Psoas muscle (tissue), 7 donors: ENCODE measurements at regions not wholly inside any gene's neighbourhood (a gene's known extent, or its start where the extent isn't known, plus 50 kb on each side); places are given as distances from the start of the nearest gene placed in this dataset.

Experiments used
- ATAC-seq, 4 donors: fragments of 200-7000 bp; cut with Tn5 transposase; one replicate each; pipeline ENCODE4 v1.9.1; 2020; ENCODE audit warnings: moderate library complexity in 3 of 4, mild to moderate bottlenecking in 2 of 4
- DNase-seq, 2 donors: peaks; one replicate each; pipeline ENCODE4 v3.0.0-alpha.2; 2020
- H3K27ac ChIP-seq: fragments of 200-600 bp; one replicate; pipeline ENCODE4 v1.8.0; 2022
- H3K27me3 ChIP-seq, 3 donors: fragments of 200-600 bp in 1 of 3; one replicate each; pipeline versions ENCODE4 v1.6.1 to v1.8.0; 2013 to 2022; ENCODE audit warnings: low read length in 2 of 3, mild to moderate bottlenecking in 2 of 3, moderate library complexity in 1 of 3; ENCODE audit not compliant: insufficient read depth in 3 of 3
- H3K36me3 ChIP-seq, 2 donors: fragments of 200-600 bp in 1 of 2; one replicate each; pipeline versions ENCODE4 v1.6.1 to v1.8.0; 2013 to 2022; ENCODE audit warnings: low read depth in 1 of 2, mild to moderate bottlenecking in 1 of 2, moderate library complexity in 1 of 2; ENCODE audit not compliant: insufficient read depth in 1 of 2
- H3K4me1 ChIP-seq: fragments of 200-600 bp; one replicate; pipeline ENCODE4 v1.8.0; 2022
- H3K4me3 ChIP-seq: fragments of 200-600 bp; one replicate; pipeline ENCODE4 v1.8.0; 2022; ENCODE audit warnings: mild to moderate bottlenecking
- H3K9me3 ChIP-seq: fragments of 200-600 bp; one replicate; pipeline ENCODE4 v1.8.0; 2022
- CTCF ChIP-seq: fragments of 200-600 bp; IDR thresholded peaks from one replicate; pipeline ENCODE4 v1.8.0; 2022; ENCODE audit warnings: antibody characterized with exemption
- WGBS, 3 donors: extraction: QIAGEN DNeasy Blood & Tissue Kit; methylation state at CpG; one replicate each; pipeline versions ENCODE4 v1.1.6 to v1.1.7; 2013; 5-methylcytosine and 5-hydroxymethylcytosine counted together
- intact Hi-C, 2 donors: fragments of 100-400 bp; cut with DNase I; formaldehyde crosslinking; loops; one replicate each; pipeline versions ENCODE4 v1.11.0 to v1.14.2; 2022
- donor health status: healthy with polysubstance abuse.
- donor health status: DM: no; HTN: no; CAD: no; lungs with moderate emphysema.
- donor health status: Bipolar disorder and iron deficiency.
- donor health status: healthy.
- donor health status: DM: yes; HTN: yes; CAD: no.
- donor health status: DM: no; HTN: no; CAD: no.
- donor health status: DM: yes; HTN: yes; CAD: no.

GRCh38 chr5:44002381-44002901, 386.8 kb downstream of the FGF10 start:
- no peak overlapping the region for H3K27ac ChIP-seq
- H3K27me3 ChIP-seq, result no peaks in the 10 kb centered on the region
- H3K4me3 ChIP-seq, result no peak overlapping the region
- TF ChIP-seq CTCF, result no peak
- ATAC-seq (no peak), DNase-seq (no peak)
- intact Hi-C loops, result no loop called here
- no peaks in the 10 kb centered on the region for H3K36me3 ChIP-seq
- H3K9me3 ChIP-seq, result no peaks in the 10 kb centered on the region
- H3K4me1 ChIP-seq, result no peaks in the 10 kb centered on the region

GRCh38 chr5:44001675-44002380, 387.4 kb downstream of the FGF10 start:
- H3K36me3 ChIP-seq, result no peaks in the 10 kb centered on the region
- no peaks in the 10 kb centered on the region for H3K9me3 ChIP-seq
- intact Hi-C loops, result no loop called here
- no peak overlapping the region for H3K27ac ChIP-seq
- DNase-seq, result no peak
- no peak for ATAC-seq
- H3K27me3 ChIP-seq, result no peaks in the 10 kb centered on the region
- no peak for TF ChIP-seq CTCF
- H3K4me1 ChIP-seq, result no peaks in the 10 kb centered on the region
- 61 to 74% (median 66%) methylated on average over 2 of the region's 2 CpGs for WGBS, 3 donors
- H3K4me3 ChIP-seq, result no peak overlapping the region

GRCh38 chr5:44001236-44001635, 388.0 kb downstream of the FGF10 start:
- no peak for TF ChIP-seq CTCF
- no peak for DNase-seq

GRCh38 chr5:43997647-43998272, 391.5 kb downstream of the FGF10 start:
- no peaks in the 10 kb centered on the region for H3K4me1 ChIP-seq
- 82 to 87% (median 82%) methylated on average over 5 of the region's 5 CpGs for WGBS, 3 donors
- H3K9me3 ChIP-seq, result no peaks in the 10 kb centered on the region
- no peaks in the 10 kb centered on the region for H3K36me3 ChIP-seq
- no peak for DNase-seq
- no peaks in the 10 kb centered on the region for H3K27me3 ChIP-seq
- no peak overlapping the region for H3K27ac ChIP-seq
- intact Hi-C loops, result no loop called here
- no peak for TF ChIP-seq CTCF
- H3K4me3 ChIP-seq, result no peak overlapping the region
- ATAC-seq, result no peak

More at GRCh38 chr5:44001236-44001635, 388.0 kb downstream of the FGF10 start:
- H3K27me3 ChIP-seq, result no peaks in the 10 kb centered on the region
- no peak overlapping the region for H3K27ac ChIP-seq
- ATAC-seq, result no peak
- no peaks in the 10 kb centered on the region for H3K9me3 ChIP-seq
- H3K36me3 ChIP-seq, result no peaks in the 10 kb centered on the region
- intact Hi-C loops, result no loop called here
- no peak overlapping the region for H3K4me3 ChIP-seq
- no peaks in the 10 kb centered on the region for H3K4me1 ChIP-seq
